GM19468 (cell line): ENCODE measurements at regions not wholly inside any gene's neighbourhood (a gene's known extent, or its start where the extent isn't known, plus 50 kb on each side); places are given as distances from the start of the nearest gene placed in this dataset.

Source experiments
- ATAC-seq: cut with Tn5 transposase; IDR thresholded peaks from one replicate; pipeline ENCODE4 v1.9.1; 2021; ENCODE audit warnings: mild to moderate bottlenecking, moderate library complexity, moderate number of reproducible peaks; ENCODE audit not compliant: unreplicated experiment; ENCODE audit errors: extremely low read depth

DNA sequence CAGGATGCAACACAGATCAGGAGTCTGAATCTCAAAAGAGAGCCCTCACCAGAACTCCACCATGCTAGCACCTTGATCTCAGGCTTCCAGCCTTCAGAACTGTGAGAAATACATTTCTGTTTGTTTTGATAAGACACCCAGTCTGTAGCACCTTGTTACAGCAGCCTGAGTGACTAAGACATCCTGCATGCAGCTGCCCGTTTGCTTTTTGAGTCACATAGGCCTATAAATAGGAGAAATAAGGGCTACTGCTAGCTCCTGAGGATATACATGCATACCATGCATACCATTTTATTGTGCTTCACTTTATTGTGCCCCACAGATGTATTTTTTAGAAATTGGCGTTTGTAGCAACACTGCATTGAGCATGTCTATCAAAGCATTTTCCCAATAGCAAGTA lies 337.8 kb downstream of the CDH2 start:
- ATAC-seq = no peak

GRCh38 chr18:27838225-27838624 lies 338.7 kb downstream of the CDH2 start:
- no peak for ATAC-seq

DNA sequence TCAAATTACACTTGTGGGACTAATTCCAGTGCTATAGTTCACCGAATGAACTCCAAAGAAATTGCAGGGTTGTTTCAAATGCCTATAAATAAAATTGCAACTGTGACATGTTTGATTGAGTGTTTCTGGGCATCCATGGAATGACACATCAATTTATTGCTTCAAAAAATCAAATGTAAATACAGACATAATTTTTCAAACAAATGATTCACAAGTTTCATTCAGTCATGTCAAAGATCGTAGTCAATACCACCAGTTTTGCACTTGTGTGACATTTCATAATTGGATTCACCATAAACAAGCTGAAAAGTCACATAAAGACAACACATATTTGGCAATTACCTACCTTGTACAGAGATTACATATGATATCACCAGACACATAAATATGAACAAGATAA lies 350.8 kb downstream of the CDH2 start:
- ATAC-seq = no peak

DNA sequence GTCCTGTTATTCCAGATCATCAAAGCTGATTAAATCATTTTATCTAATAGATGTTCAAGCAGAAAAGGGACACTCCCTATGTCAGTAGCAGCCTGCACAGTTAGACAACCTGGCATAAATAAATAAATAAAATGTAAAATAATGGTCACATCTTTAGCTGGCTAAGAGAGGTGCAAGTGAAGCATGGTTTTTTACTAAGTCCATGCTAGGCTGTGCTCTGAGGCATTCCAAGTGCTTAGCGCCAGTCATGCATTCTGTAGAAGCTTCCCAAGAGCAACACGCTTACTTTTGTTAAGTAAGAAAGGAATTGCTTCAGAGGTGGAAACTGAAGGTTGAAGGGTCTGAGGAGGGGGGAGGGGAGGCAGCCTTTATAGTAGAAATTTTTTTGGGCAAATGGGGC lies 351.2 kb downstream of the CDH2 start:
- ATAC-seq = no peak

- ATAC-seq = no peak
Observed at GRCh38 chr18:27824841-27825681, 351.9 kb downstream of the CDH2 start.

GRCh38 chr18:27824275-27824674 lies 352.7 kb downstream of the CDH2 start:
- no peak for ATAC-seq

DNA sequence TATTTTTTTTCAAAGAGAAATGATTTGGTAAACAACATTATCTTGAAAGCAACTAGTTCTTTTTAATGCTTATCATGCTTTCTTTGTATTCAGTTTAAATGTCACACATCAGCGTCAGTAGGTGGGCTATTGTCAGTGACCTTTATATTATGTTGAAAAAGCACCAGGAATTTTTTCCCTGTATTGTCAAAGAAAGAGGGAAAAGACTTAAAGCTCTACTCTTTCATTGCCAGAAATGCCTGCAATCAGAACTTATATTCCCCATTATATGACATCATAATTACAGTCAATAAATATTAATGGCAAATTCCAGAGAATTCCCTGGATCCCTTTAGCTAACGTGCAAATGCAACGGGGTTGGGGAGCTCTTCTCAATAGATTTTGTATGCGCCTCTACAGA lies 353.9 kb downstream of the CDH2 start:
- ATAC-seq = no peak

DNA sequence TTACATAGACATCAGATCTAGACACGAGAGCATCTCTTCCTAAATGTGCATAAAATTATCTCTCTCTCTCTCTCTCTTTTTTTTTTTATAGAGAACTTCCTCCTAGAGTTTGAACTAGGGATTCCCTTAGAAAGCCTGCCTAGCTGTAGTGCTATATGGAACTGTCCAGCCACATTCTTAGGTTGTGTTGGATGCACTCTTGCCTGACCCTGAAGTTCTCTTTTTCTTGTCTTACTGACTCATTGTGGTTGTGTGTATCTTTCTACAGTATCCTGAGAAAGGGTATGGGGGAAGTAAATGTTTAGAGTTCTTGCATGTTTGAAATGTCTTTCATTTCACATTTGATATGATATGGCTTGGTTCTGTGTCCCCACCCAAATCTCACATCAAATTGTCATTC lies 368.2 kb downstream of the CDH2 start:
- no peak for ATAC-seq

DNA sequence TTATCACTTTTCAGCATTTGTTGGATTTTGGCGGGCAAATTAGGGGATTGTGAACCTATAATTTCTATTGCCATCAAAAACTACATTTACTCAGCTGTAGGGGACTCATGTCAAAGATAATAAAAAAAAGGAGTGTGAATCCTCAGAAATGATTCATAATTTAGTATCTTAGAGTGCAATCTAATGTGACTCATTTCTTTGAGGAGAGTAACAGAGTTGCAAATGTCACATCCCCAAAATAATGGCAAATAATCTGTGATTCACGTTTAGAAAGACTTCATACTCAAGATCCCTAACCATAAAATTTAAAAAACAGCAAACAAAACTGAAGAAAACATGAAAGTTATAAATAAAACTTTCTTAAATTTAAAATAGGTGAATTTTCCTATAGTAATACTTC lies 373.0 kb downstream of the CDH2 start:
- ATAC-seq = no peak

DNA sequence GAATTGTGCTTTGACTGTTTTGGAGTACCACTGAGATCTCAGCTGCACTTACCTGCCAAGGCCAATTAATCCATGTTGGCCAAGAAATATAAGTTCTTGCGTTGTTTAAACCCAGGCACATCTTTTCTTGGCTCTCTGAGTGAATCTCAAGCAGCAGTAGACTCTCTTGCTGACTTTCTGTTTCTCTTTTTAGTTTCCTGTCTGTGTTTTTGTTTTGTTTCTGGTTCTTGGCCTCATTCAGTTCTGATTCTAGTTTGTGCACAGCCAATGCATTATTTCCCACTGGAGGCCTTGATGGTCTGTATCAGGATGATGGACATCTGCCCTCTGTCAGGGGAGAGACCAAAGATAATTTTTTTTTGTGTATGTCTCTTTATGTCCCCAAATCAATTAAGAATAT lies 379.4 kb downstream of the CDH2 start:
- no peak for ATAC-seq

GRCh38 chr18:27794181-27794926 lies 382.6 kb downstream of the CDH2 start:
- ATAC-seq = no peak

DNA sequence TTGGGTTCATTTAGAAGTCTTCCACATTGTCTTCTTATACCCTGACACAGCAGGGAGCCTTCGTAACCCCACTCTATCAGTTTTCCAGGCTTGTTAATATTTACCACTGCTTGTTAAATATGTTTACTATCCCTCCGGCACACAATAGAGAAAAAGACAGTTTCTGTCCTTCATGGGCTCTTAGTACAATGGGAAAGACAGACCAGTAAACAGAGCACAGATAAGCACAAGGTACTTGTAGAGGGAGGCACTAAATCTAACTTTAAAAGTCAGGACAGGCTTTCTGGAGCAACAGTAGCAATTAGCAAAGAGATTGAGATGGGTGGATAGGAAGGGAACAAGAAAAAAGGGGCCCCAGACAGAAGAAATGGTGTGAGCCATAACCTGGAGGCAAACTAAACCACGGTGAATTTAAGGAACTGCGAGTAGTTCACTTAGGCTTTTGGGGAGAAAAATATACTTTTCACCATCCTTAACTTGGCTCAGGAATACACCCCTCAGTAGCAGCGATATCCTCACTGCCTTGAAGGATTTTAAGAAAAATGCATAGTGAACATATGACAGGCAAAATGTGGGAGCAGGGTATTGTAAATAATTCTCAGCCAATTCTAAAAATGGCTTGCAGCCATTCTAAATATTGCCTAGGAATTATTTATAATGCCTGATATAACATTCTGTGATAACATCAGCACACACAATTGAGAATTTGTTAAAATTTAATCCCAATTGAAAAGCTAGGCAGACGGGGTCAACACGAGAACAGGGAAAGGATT lies 383.7 kb downstream of the CDH2 start:
- ATAC-seq = no peak

GRCh38 chr18:27789406-27789805 lies 387.5 kb downstream of the CDH2 start:
- no peak for ATAC-seq

GRCh38 chr18:27787547-27787946 lies 389.4 kb downstream of the CDH2 start:
- ATAC-seq = no peak

- ATAC-seq = no peak
Observed at GRCh38 chr18:27785815-27786471, 391.0 kb downstream of the CDH2 start.

- ATAC-seq = no peak
Observed at GRCh38 chr18:27780061-27780745, 396.7 kb downstream of the CDH2 start.

GRCh38 chr18:27778925-27779324 lies 398.0 kb downstream of the CDH2 start:
- ATAC-seq = no peak

DNA sequence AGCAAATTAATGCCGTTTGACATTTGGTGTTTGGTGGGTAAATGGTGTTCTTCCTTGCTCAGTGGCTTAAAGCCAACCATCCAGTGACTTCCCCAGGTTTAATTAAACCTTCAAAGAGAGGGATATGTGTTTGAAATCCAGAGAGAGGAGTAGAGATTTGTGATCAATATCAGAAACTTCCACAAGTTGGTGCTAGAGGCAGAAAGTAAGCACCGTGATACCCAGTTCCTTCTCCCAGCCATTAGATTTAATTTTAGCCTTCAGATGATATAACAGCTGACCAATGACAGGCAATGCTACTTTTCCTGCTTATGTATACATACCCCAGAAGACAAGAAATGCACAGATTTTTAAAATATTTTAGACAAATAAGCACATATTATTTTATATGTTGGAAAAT lies 398.5 kb downstream of the CDH2 start:
- ATAC-seq = no peak

- no peak for ATAC-seq
Observed at GRCh38 chr18:27772081-27772480, 404.8 kb downstream of the CDH2 start.

- ATAC-seq = no peak
Observed at GRCh38 chr18:27771571-27771970, 405.4 kb downstream of the CDH2 start.
